Skeletal muscle tissue (tissue), 3 donors: ENCODE measurements at regions not wholly inside any gene's neighbourhood (a gene's known extent, or its start where the extent isn't known, plus 50 kb on each side); places are given as distances from the start of the nearest gene placed in this dataset.

Source experiments
- H3K27ac ChIP-seq: one replicate; pipeline ENCODE4 v1.7.0; 2013; ENCODE audit warnings: mild to moderate bottlenecking, low read depth, low read length, inconsistent platforms
- H3K27me3 ChIP-seq, 3 donors: one replicate each; pipeline ENCODE4 v1.7.0; 2013; ENCODE audit warnings: low read length in 3 of 3; ENCODE audit not compliant: control insufficient read depth in 3 of 3, insufficient read depth in 3 of 3
- H3K36me3 ChIP-seq, 3 donors: one replicate each; pipeline ENCODE4 v1.7.0; 2013; ENCODE audit warnings: low read length in 3 of 3; ENCODE audit not compliant: control insufficient read depth in 3 of 3, insufficient read depth in 3 of 3
- H3K4me1 ChIP-seq, 3 donors: one replicate each; pipeline ENCODE4 v1.7.0; 2013; ENCODE audit warnings: low read length in 3 of 3, mild to moderate bottlenecking in 3 of 3; ENCODE audit not compliant: control insufficient read depth in 3 of 3, insufficient read depth in 3 of 3
- H3K4me3 ChIP-seq, 3 donors: one replicate each; pipeline ENCODE4 v1.7.0; 2013; ENCODE audit warnings: low read length in 3 of 3
- H3K9ac ChIP-seq, 3 donors: one replicate each; pipeline ENCODE4 v1.7.0; 2013; ENCODE audit warnings: low read length in 3 of 3, mild to moderate bottlenecking in 3 of 3, moderate library complexity in 2 of 3, low read depth in 1 of 3
- H3K9me3 ChIP-seq, 3 donors: one replicate each; pipeline ENCODE4 v1.7.0; 2013; ENCODE audit warnings: low read length in 3 of 3; ENCODE audit not compliant: control insufficient read depth in 3 of 3
- donor health status: Osteomylitis.

- Histone ChIP-seq H3K4me3 (no peak overlapping the region), H3K27ac (no peak overlapping the region), H3K9me3 (no peaks in the 10 kb centered on the region), H3K27me3 (no peaks in the 10 kb centered on the region), H3K4me1 (no peaks in the 10 kb centered on the region), H3K36me3 (no peaks in the 10 kb centered on the region), H3K9ac (no peak overlapping the region)
Observed at GRCh38 chr10:111479966-111480365, 403.1 kb downstream of the ADRA2A start.

DNA sequence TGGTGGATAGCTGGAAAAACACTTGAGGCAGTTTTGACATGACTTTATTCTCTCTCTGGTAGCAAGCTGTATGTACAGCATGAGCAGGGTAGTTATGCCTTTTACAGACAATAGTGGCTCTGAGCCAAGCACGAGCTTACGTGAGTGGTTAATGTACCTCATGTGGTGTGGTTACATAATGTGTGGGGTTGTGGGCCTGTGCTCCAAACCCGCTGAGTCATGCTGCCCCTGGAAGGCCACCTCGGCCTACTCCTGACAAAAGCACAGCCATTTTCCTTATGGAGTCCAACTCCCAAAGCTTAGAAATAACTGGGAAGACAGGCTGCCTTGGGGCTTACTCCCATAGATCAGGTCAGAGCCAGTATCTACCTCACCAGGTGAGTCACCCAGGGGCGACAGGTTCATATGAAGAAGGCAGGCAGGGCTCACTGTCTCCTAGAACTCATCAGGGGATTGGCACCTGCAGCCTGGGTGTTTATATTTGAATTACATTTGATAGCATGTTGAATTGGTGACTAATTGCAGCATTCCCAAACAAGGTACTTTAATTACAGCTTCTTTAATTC, 404.5 kb downstream of the ADRA2A start:
- H3K9ac ChIP-seq: no peak overlapping the region
- no peak overlapping the region for H3K4me3 ChIP-seq
- H3K4me1 ChIP-seq: no peaks in the 10 kb centered on the region
- H3K36me3 ChIP-seq: no peaks in the 10 kb centered on the region
- H3K27ac ChIP-seq: no peak overlapping the region
- H3K27me3 ChIP-seq: no peaks in the 10 kb centered on the region
- no peaks in the 10 kb centered on the region for H3K9me3 ChIP-seq

- Histone ChIP-seq H3K4me3 (no peak overlapping the region), H3K36me3 (no peaks in the 10 kb centered on the region), H3K27ac (no peak overlapping the region), H3K9ac (no peak overlapping the region), H3K27me3 (no peaks in the 10 kb centered on the region), H3K9me3 (no peaks in the 10 kb centered on the region), H3K4me1 (no peaks in the 10 kb centered on the region)
Observed at GRCh38 chr10:111481866-111482265, 405.0 kb downstream of the ADRA2A start.

DNA sequence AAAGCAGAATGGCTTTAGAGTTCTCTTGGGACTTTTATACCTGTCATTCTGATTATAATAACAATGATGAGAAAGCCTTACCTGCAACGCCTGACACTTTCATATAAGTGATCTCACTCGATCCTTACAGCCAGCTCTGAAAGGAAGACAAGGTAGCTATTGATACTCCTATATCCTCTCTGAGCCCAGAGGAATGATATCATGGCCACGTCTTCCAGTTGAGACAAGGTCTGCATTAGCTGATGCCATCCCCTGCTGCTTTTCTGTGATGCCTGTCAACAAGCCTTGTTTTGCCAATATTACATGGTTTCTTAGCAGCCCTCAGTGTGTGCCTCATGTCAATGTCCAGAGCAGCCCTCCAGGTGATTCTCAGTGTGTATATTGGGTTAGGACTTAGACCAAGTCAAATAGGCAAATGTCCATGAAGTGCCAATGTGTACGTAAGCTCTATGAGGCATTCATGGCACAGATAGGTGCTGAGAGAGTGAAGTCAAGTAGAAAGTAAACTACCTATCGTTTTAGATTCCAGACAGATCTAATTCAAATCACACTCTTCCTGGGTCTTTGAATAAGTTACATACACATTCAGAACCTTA, 405.9 kb downstream of the ADRA2A start:
- no peaks in the 10 kb centered on the region for H3K36me3 ChIP-seq
- H3K9me3 ChIP-seq: no peaks in the 10 kb centered on the region
- no peak overlapping the region for H3K4me3 ChIP-seq
- no peak overlapping the region for H3K27ac ChIP-seq
- H3K9ac ChIP-seq: no peak overlapping the region
- no peaks in the 10 kb centered on the region for H3K27me3 ChIP-seq
- no peaks in the 10 kb centered on the region for H3K4me1 ChIP-seq

GRCh38 chr10:111485767-111486166, 408.9 kb downstream of the ADRA2A start:
- no peaks in the 10 kb centered on the region for H3K4me1 ChIP-seq
- H3K9me3 ChIP-seq: peaks cover 5 to 6% (median 5%) of the 10 kb centered on the region in 3 donors
- H3K36me3 ChIP-seq: no peaks in the 10 kb centered on the region
- H3K27me3 ChIP-seq: no peaks in the 10 kb centered on the region
- no peak overlapping the region for H3K27ac ChIP-seq
- H3K4me3 ChIP-seq: no peak overlapping the region
- H3K9ac ChIP-seq: no peak overlapping the region

GRCh38 chr10:111486346-111486745, 409.5 kb downstream of the ADRA2A start:
- Histone ChIP-seq H3K9ac (no peak overlapping the region), H3K27me3 (no peaks in the 10 kb centered on the region), H3K9me3 (peaks cover 5 to 6% (median 5%) of the 10 kb centered on the region in 3 donors), H3K36me3 (no peaks in the 10 kb centered on the region), H3K4me1 (no peaks in the 10 kb centered on the region), H3K27ac (no peak overlapping the region), H3K4me3 (no peak overlapping the region)

GRCh38 chr10:111488668-111489067, 411.8 kb downstream of the ADRA2A start:
- no peak overlapping the region for H3K27ac ChIP-seq
- no peak overlapping the region for H3K9ac ChIP-seq
- no peak overlapping the region for H3K4me3 ChIP-seq
- H3K9me3 ChIP-seq: peaks cover 5 to 6% (median 5%) of the 10 kb centered on the region in 3 donors
- no peaks in the 10 kb centered on the region for H3K36me3 ChIP-seq
- H3K4me1 ChIP-seq: no peaks in the 10 kb centered on the region
- H3K27me3 ChIP-seq: no peaks in the 10 kb centered on the region

DNA sequence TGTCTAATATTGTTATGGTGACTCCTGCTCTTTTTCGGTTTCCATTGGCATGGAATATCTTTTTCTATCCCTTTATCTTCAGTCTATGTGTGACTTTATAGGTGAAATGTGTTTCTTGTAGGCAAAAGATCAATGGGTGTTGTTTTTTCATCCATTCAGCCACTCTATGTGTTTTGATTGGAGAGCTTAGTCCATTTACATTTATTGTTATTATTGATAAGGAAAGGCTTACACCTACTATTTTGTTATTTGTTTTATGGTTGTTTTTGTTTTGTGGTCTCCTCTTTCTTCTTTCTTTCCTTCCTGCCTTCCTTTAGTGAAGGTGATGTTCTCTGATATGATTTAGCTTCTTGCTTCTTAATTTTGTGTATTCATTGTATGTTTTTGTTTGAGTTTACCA, 414.3 kb downstream of the ADRA2A start:
- Histone ChIP-seq H3K9ac (no peak overlapping the region), H3K9me3 (peaks cover 5 to 6% (median 5%) of the 10 kb centered on the region in 3 donors), H3K4me3 (no peak overlapping the region), H3K27me3 (no peaks in the 10 kb centered on the region), H3K27ac (no peak overlapping the region), H3K4me1 (no peaks in the 10 kb centered on the region), H3K36me3 (no peaks in the 10 kb centered on the region)

GRCh38 chr10:111493024-111493625, 416.3 kb downstream of the ADRA2A start:
- Histone ChIP-seq H3K4me3 (no peak overlapping the region), H3K9ac (no peak overlapping the region), H3K9me3 (peaks cover 5 to 6% (median 5%) of the 10 kb centered on the region in 3 donors), H3K36me3 (no peaks in the 10 kb centered on the region), H3K27ac (no peak overlapping the region), H3K4me1 (no peaks in the 10 kb centered on the region), H3K27me3 (no peaks in the 10 kb centered on the region)

GRCh38 chr10:111498560-111498959, 421.7 kb downstream of the ADRA2A start:
- Histone ChIP-seq H3K4me3 (no peak overlapping the region), H3K4me1 (no peaks in the 10 kb centered on the region), H3K36me3 (no peaks in the 10 kb centered on the region)

More at GRCh38 chr10:111498560-111498959, 421.7 kb downstream of the ADRA2A start:
- H3K9ac ChIP-seq: no peak overlapping the region
- no peaks in the 10 kb centered on the region for H3K27me3 ChIP-seq
- peaks cover 0 to 6% (median 0%) of the 10 kb centered on the region in 3 donors for H3K9me3 ChIP-seq
- no peak overlapping the region for H3K27ac ChIP-seq
